ENCODE measurements at regions not wholly inside any gene's neighbourhood (a gene's known extent, or its start where the extent isn't known, plus 50 kb on each side); places are given as distances from the start of the nearest gene placed in this dataset.

DNA sequence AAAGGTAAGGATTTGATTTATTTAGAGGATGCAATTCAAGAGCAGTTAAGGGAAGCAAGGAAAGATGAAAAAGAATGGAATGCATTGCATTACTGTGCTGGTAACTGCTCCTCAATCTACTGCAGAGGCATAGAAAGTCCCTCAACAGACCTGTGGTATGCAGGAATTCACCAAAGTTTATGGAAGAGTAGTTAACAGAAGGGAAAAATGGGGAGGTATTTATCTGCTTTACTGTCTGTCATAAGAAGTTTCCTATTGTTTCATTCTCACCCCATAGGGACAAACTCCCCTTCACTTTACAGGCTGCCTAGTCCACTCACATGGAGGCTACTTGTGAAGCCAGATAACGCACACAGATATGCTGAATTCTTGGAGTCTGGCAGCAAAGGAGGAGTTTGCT is 354.9 kb upstream of the SPRY2 start:
- TF ChIP-seq POLR2AphosphoS5 (IDR thresholded peaks at IDR 0.05; ENCODE audit: borderline replicate concordance, low read depth, low read length) = no peak
- TF ChIP-seq EZH2 (IDR thresholded peaks at IDR 0.05) = no peak
- TF ChIP-seq FOXP2 (optimal IDR thresholded peaks at IDR 0.05; ENCODE audit: control extremely low read depth, extremely low read length, insufficient read depth) = no peak

Measured in SK-N-MC (cell line).